Adrenal gland (tissue), 5 donors: ENCODE measurements at regions not wholly inside any gene's neighbourhood (a gene's known extent, or its start where the extent isn't known, plus 50 kb on each side); places are given as distances from the start of the nearest gene placed in this dataset.

ENCODE experiments used
- POLR2A ChIP-seq, 2 donors: fragments of 450-650 bp; IDR thresholded peaks; one replicate each; pipeline ENCODE4 v1.6.1; 2017; ENCODE audit warnings: antibody characterized with exemption in 2 of 2, mild to moderate bottlenecking in 2 of 2, moderate library complexity in 1 of 2
- TF ChIP-seq, protein P1 (sequence below), 6 experiments: fragments of 450-650 bp in 4 of 6; fragments of 200-600 bp in 2 of 6; sonication (generic) in 1 of 6; IDR thresholded peaks; 1 replicate in 5 of 6; 2 replicates in 1 of 6; pipeline versions ENCODE4 v1.5.1 to v1.8.0; 2016 to 2021; ENCODE audit warnings: antibody characterized with exemption in 6 of 6, mild to moderate bottlenecking in 2 of 6, moderate library complexity in 1 of 6
- donor health status: DM: no; HTN: no; CAD: no.

DNA sequence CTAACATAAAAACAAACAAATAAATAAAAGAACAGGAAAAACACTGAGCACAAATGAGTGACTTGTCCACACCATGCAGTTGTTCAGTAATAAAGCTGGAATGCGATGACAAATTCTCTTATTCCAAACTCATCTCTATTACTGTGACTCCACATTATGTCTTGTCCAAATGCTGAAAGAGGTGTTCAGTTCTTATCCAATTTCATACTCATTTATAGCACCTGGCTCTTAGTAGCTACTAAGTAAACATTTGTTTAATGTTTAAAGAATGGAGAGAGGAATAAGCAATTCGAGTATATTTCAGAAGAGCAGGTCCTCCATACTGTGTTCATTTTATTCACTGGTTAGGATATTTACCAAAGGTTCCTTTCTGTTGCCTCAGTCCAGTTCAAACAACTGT, 439.0 kb upstream of the JAG1 start:
- TF ChIP-seq, protein P1, sequence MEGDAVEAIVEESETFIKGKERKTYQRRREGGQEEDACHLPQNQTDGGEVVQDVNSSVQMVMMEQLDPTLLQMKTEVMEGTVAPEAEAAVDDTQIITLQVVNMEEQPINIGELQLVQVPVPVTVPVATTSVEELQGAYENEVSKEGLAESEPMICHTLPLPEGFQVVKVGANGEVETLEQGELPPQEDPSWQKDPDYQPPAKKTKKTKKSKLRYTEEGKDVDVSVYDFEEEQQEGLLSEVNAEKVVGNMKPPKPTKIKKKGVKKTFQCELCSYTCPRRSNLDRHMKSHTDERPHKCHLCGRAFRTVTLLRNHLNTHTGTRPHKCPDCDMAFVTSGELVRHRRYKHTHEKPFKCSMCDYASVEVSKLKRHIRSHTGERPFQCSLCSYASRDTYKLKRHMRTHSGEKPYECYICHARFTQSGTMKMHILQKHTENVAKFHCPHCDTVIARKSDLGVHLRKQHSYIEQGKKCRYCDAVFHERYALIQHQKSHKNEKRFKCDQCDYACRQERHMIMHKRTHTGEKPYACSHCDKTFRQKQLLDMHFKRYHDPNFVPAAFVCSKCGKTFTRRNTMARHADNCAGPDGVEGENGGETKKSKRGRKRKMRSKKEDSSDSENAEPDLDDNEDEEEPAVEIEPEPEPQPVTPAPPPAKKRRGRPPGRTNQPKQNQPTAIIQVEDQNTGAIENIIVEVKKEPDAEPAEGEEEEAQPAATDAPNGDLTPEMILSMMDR (IDR thresholded peaks at IDR 0.05) = no peak
- TF ChIP-seq POLR2A (IDR thresholded peaks at IDR 0.05) = no peak
